NCI-H2196 (cell line): ENCODE measurements at regions not wholly inside any gene's neighbourhood (a gene's known extent, or its start where the extent isn't known, plus 50 kb on each side); places are given as distances from the start of the nearest gene placed in this dataset.
"Not testable (repeated sequence)": the region's sequence is repeated elsewhere in the genome, so short reads cannot be mapped to it uniquely, and the experiment has no call there.

ENCODE experiments used
- DNase-seq: peaks from one replicate; lab custom pipeline; 2025; ENCODE audit not compliant: unreplicated experiment; lab: John Stamatoyannopoulos, UW

- DNase-seq, result no peak
These were observed 94.2 kb upstream of the EXOC2 start for GRCh38 chr6:786946-787763.

- no peak for DNase-seq
These were observed 91.2 kb upstream of the EXOC2 start for GRCh38 chr6:783966-784735.

GRCh38 chr6:782141-782540, 89.2 kb upstream of the EXOC2 start:
- no peak for DNase-seq

GRCh38 chr6:781350-781961, 88.5 kb upstream of the EXOC2 start:
- DNase-seq, result no peak

- no peak for DNase-seq
These were observed 87.8 kb upstream of the EXOC2 start for GRCh38 chr6:780706-781105.

- no peak for DNase-seq
These were observed 84.0 kb upstream of the EXOC2 start for GRCh38 chr6:776951-777350.

- DNase-seq, result no peak
These were observed 83.6 kb upstream of the EXOC2 start for GRCh38 chr6:776528-776931.

GRCh38 chr6:775863-776262, 82.9 kb upstream of the EXOC2 start:
- DNase-seq, result no peak

GRCh38 chr6:771683-772082, 78.7 kb upstream of the EXOC2 start:
- DNase-seq, result not testable (repeated sequence)

GRCh38 chr6:767755-768512, 75.0 kb upstream of the EXOC2 start:
- DNase-seq, result no peak

- no peak for DNase-seq
These were observed 73.7 kb upstream of the EXOC2 start for GRCh38 chr6:766625-767024.

- no peak for DNase-seq
These were observed 69.1 kb upstream of the EXOC2 start for GRCh38 chr6:761997-762396.

GRCh38 chr6:760982-761955, 68.3 kb upstream of the EXOC2 start:
- DNase-seq, result no peak

GRCh38 chr6:759729-760128, 66.8 kb upstream of the EXOC2 start:
- DNase-seq, result no peak

- DNase-seq, result no peak
These were observed 63.3 kb upstream of the EXOC2 start for GRCh38 chr6:756224-756623.

GRCh38 chr6:754202-754601, 61.3 kb upstream of the EXOC2 start:
- DNase-seq, result no peak

- no peak for DNase-seq
These were observed 60.5 kb upstream of the EXOC2 start for GRCh38 chr6:753486-753885.

- DNase-seq, result no peak
These were observed 59.5 kb upstream of the EXOC2 start for GRCh38 chr6:752438-752837.

GRCh38 chr6:751765-752164, 58.8 kb upstream of the EXOC2 start:
- no peak for DNase-seq

GRCh38 chr6:747921-748320, 55.0 kb upstream of the EXOC2 start:
- no peak for DNase-seq
